H9 (cell line): ENCODE measurements at regions not wholly inside any gene's neighbourhood (a gene's known extent, or its start where the extent isn't known, plus 50 kb on each side); places are given as distances from the start of the nearest gene placed in this dataset.

Source experiments
- DNase-seq: peaks from one replicate; pipeline ENCODE4 v3.0.0-alpha.2; 2017
- H2AFZ ChIP-seq: one replicate; pipeline ENCODE4 v1.6.1; 2013; ENCODE audit warnings: mild to moderate bottlenecking, low read length, control low read depth, moderate library complexity
- H2AK5ac ChIP-seq: 2 replicates; pipeline ENCODE4 v1.6.1; 2013; ENCODE audit warnings: low read length, control low read depth, mixed read lengths; ENCODE audit not compliant: insufficient read length
- H2BK120ac ChIP-seq: one replicate; pipeline ENCODE4 v1.6.1; 2013; ENCODE audit warnings: low read depth, mild to moderate bottlenecking, low read length, control low read depth, inconsistent platforms; ENCODE audit not compliant: poor library complexity, severe bottlenecking
- H2BK12ac ChIP-seq: 2 replicates; pipeline ENCODE4 v1.6.1; 2013; ENCODE audit warnings: low read length, control low read depth, mixed read lengths, low read depth; ENCODE audit not compliant: insufficient read length
- H2BK15ac ChIP-seq: 2 replicates; pipeline ENCODE4 v1.6.1; 2013; ENCODE audit warnings: low read depth, low read length, control low read depth
- H2BK20ac ChIP-seq: one replicate; pipeline ENCODE4 v1.6.1; 2013; ENCODE audit warnings: low read depth, mild to moderate bottlenecking, low read length, control low read depth, inconsistent platforms; ENCODE audit not compliant: poor library complexity, severe bottlenecking
- H2BK5ac ChIP-seq: 2 replicates; pipeline ENCODE4 v1.6.1; 2013; ENCODE audit warnings: low read length, control low read depth, mixed read lengths; ENCODE audit not compliant: insufficient read length
- H3K14ac ChIP-seq: 2 replicates; pipeline ENCODE4 v1.6.1; 2013; ENCODE audit warnings: low read length, control low read depth; ENCODE audit not compliant: insufficient read depth
- H3K18ac ChIP-seq: 2 replicates; pipeline ENCODE4 v1.6.1; 2013; ENCODE audit warnings: low read depth, mild to moderate bottlenecking, mixed read lengths, low read length, control low read depth; ENCODE audit not compliant: insufficient read length
- H3K23ac ChIP-seq: 2 replicates; pipeline ENCODE4 v1.6.1; 2013; ENCODE audit warnings: low read length, control low read depth, mixed read lengths, low read depth; ENCODE audit not compliant: insufficient read length
- H3K23me2 ChIP-seq: 2 replicates; pipeline ENCODE4 v1.6.1; 2013; ENCODE audit warnings: low read depth, mild to moderate bottlenecking, mixed read lengths, low read length, control low read depth; ENCODE audit not compliant: insufficient read length, poor library complexity, severe bottlenecking
- H3K27ac ChIP-seq: 2 replicates; pipeline ENCODE4 v1.5.1; 2013; ENCODE audit warnings: low read length, control low read depth, mixed read lengths, low read depth; ENCODE audit not compliant: insufficient read length
- H3K27me3 ChIP-seq: 2 replicates; pipeline ENCODE4 v1.6.1; 2013; ENCODE audit warnings: low read length, control low read depth, inconsistent platforms; ENCODE audit not compliant: insufficient read depth
- H3K4ac ChIP-seq: 2 replicates; pipeline ENCODE4 v1.6.1; 2013; ENCODE audit warnings: low read depth, mild to moderate bottlenecking, control low read depth, inconsistent platforms, low read length, moderate library complexity
- H3K4me1 ChIP-seq: 2 replicates; pipeline ENCODE4 v1.6.1; 2013; ENCODE audit warnings: low read length, control low read depth, inconsistent platforms; ENCODE audit not compliant: insufficient read depth
- H3K4me2 ChIP-seq: 2 replicates; pipeline ENCODE4 v1.6.1; 2013; ENCODE audit warnings: low read length, control low read depth, mixed read lengths; ENCODE audit not compliant: insufficient read length, insufficient read depth
- H3K56ac ChIP-seq: 2 replicates; pipeline ENCODE4 v1.6.1; 2013; ENCODE audit warnings: low read depth, mild to moderate bottlenecking, mixed read lengths, low read length, control low read depth; ENCODE audit not compliant: insufficient read length
- H3K79me1 ChIP-seq: 2 replicates; pipeline ENCODE4 v1.6.1; 2013; ENCODE audit warnings: low read depth, mild to moderate bottlenecking, moderate library complexity, low read length, control low read depth, inconsistent platforms; ENCODE audit not compliant: insufficient read depth, poor library complexity, severe bottlenecking
- H3K79me2 ChIP-seq: 2 replicates; pipeline ENCODE4 v1.6.1; 2013; ENCODE audit warnings: low read length, control low read depth, inconsistent platforms; ENCODE audit not compliant: insufficient read depth
- H3K9ac ChIP-seq: 2 replicates; pipeline ENCODE4 v1.6.1; 2013; ENCODE audit warnings: low read length, control low read depth, mixed read lengths; ENCODE audit not compliant: insufficient read length; ENCODE audit errors: extremely low read depth
- H3K9me3 ChIP-seq: one replicate; pipeline ENCODE4 v1.6.1; 2013; ENCODE audit warnings: low read depth, low read length, inconsistent platforms; ENCODE audit not compliant: control insufficient read depth
- H3T11ph ChIP-seq: one replicate; pipeline ENCODE4 v1.6.1; 2013; ENCODE audit warnings: mild to moderate bottlenecking, low read length, control low read depth, inconsistent platforms
- H4K20me1 ChIP-seq: one replicate; pipeline ENCODE4 v1.6.1; 2013; ENCODE audit not compliant: control insufficient read depth, insufficient read length, insufficient read depth
- H4K5ac ChIP-seq: 2 replicates; pipeline ENCODE4 v1.6.1; 2013; ENCODE audit warnings: low read depth, mild to moderate bottlenecking, mixed read lengths, low read length, control low read depth; ENCODE audit not compliant: insufficient read length
- H4K8ac ChIP-seq: replicated peaks from 2 replicates; pipeline ENCODE4 v1.6.1; 2013; ENCODE audit warnings: low read length, control low read depth, mixed read lengths, low read depth; ENCODE audit not compliant: insufficient read length
- H4K91ac ChIP-seq: 2 replicates; pipeline ENCODE4 v1.6.1; 2013; ENCODE audit warnings: low read depth, mild to moderate bottlenecking, moderate library complexity, mixed read lengths, low read length, control low read depth; ENCODE audit not compliant: insufficient read length
- H3K27ac Mint-ChIP-seq, 3 experiments: 2 replicates in 2 of 3; 3 replicates in 1 of 3; pipeline ENCODE4 v1.8.0; 2020 to 2021; ENCODE audit warnings: mixed read lengths in 3 of 3, mild to moderate bottlenecking in 1 of 3, moderate library complexity in 1 of 3
- H3K27me3 Mint-ChIP-seq: 2 replicates; pipeline ENCODE4 v1.8.0; 2021; ENCODE audit warnings: low read depth, mild to moderate bottlenecking, moderate library complexity, mixed read lengths
- H3K36me3 Mint-ChIP-seq, 3 experiments: 2 replicates in 2 of 3; 3 replicates in 1 of 3; pipeline ENCODE4 v1.8.0; 2020 to 2021; ENCODE audit warnings: low read depth in 3 of 3, mixed read lengths in 3 of 3; ENCODE audit not compliant: insufficient read depth in 1 of 3
- H3K4me1 Mint-ChIP-seq, 2 experiments: 2 replicates each; pipeline ENCODE4 v1.8.0; 2020; ENCODE audit warnings: mixed read lengths in 2 of 2
- H3K4me3 Mint-ChIP-seq, 2 experiments: 2 replicates in 1 of 2; 3 replicates in 1 of 2; pipeline ENCODE4 v1.8.0; 2020 to 2021; ENCODE audit warnings: mild to moderate bottlenecking in 2 of 2, mixed read lengths in 2 of 2, moderate library complexity in 1 of 2
- H3K9me3 Mint-ChIP-seq, 2 experiments: 2 replicates in 1 of 2; 3 replicates in 1 of 2; pipeline ENCODE4 v1.8.0; 2020; ENCODE audit warnings: mild to moderate bottlenecking in 2 of 2, mixed read lengths in 2 of 2, moderate library complexity in 1 of 2
- WGBS: extraction: QIAGEN DNeasy Blood & Tissue Kit; methylation state at CpG from one replicate; pipeline ENCODE4 v1.1.7; 2013; ENCODE audit warnings: missing lambda C conversion rate, low lambda C conversion rate, mixed read lengths; ENCODE audit not compliant: insufficient read length; ENCODE audit errors: extremely low coverage; 5-methylcytosine and 5-hydroxymethylcytosine counted together
- TF ChIP-seq, protein P1 (sequence below): fragments of 200-600 bp; sonication (generic); conservative IDR thresholded peaks from 3 replicates; pipeline ENCODE4 v1.8.0; 2021; ENCODE audit warnings: antibody characterized with exemption, mild to moderate bottlenecking

DNA sequence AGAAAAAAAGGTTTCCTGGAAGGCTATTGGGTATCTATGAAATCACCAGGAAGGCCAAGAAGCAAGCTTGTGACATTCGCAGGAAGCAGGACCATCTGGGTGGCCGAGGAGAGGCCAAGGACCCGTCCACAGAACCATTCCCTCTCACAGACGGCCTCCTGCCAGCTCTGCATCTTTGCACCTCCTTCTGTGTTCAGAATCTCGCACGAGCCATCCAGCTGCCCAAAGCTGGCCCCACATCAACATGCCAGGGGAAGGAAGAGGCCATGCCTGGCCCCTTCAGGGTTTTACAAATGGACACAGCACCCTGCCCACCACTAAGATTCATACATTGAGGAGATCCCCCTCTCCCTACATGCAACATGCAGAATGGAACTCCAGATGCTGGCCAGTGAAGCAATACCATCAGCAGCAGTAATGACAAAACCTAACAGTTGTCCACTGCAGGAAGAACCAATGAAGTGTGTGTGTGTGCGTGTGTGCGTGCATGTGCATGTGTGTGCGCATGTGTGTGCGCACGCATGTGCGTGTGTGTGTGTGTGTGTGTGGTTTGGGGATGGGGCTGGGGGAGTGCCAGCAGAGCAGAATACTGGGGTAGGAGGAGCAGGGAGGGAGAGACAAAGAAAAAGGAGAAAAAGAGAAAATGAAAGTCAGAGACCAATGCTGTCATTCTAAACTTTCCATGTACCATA is 184.2 kb upstream of the FOXQ1 start:
- WGBS, result no CpG with 5 or more reads among the region's 12 CpGs

More for the DNA sequence above, 184.2 kb upstream of the FOXQ1 start:
- no peak overlapping the region for H3K56ac ChIP-seq
- H4K20me1 ChIP-seq, result peaks cover 3% of the 10 kb centered on the region
- peaks cover 17% of the 10 kb centered on the region for H3K27me3 Mint-ChIP-seq
- H3K79me1 ChIP-seq, result no peaks in the 10 kb centered on the region
- H3K36me3 Mint-ChIP-seq, result no peaks in the 10 kb centered on the region
- TF ChIP-seq, protein P1, sequence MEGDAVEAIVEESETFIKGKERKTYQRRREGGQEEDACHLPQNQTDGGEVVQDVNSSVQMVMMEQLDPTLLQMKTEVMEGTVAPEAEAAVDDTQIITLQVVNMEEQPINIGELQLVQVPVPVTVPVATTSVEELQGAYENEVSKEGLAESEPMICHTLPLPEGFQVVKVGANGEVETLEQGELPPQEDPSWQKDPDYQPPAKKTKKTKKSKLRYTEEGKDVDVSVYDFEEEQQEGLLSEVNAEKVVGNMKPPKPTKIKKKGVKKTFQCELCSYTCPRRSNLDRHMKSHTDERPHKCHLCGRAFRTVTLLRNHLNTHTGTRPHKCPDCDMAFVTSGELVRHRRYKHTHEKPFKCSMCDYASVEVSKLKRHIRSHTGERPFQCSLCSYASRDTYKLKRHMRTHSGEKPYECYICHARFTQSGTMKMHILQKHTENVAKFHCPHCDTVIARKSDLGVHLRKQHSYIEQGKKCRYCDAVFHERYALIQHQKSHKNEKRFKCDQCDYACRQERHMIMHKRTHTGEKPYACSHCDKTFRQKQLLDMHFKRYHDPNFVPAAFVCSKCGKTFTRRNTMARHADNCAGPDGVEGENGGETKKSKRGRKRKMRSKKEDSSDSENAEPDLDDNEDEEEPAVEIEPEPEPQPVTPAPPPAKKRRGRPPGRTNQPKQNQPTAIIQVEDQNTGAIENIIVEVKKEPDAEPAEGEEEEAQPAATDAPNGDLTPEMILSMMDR, result no peak
- no peak overlapping the region for H2BK120ac ChIP-seq
- H3K4me3 Mint-ChIP-seq, result no peak overlapping the region
- no peaks in the 10 kb centered on the region for H3K9me3 Mint-ChIP-seq
- no peak overlapping the region for H3K18ac ChIP-seq
- no peaks in the 10 kb centered on the region for H3K23me2 ChIP-seq
- H3K4ac ChIP-seq, result no peak overlapping the region
- no peak overlapping the region for H3K9ac ChIP-seq
- no peak overlapping the region for H3K4me2 ChIP-seq
- no peak overlapping the region for H2AFZ ChIP-seq
- no peak overlapping the region for H3K23ac ChIP-seq
- H4K5ac ChIP-seq, result no peak overlapping the region
- no peak overlapping the region for H2BK12ac ChIP-seq
- H4K8ac ChIP-seq, result no peak overlapping the region
- H4K91ac ChIP-seq, result no peak overlapping the region
- no peak overlapping the region for H2BK5ac ChIP-seq
- H3K79me2 ChIP-seq, result no peaks in the 10 kb centered on the region
- no peak overlapping the region for H3T11ph ChIP-seq
- no peak overlapping the region for H3K27ac ChIP-seq
- H2BK20ac ChIP-seq, result no peak overlapping the region
- no peaks in the 10 kb centered on the region for H3K9me3 ChIP-seq
- no peaks in the 10 kb centered on the region for H3K27me3 ChIP-seq
- no peak overlapping the region for H2AK5ac ChIP-seq
- no peak overlapping the region for H3K14ac ChIP-seq
- no peak overlapping the region for H2BK15ac ChIP-seq
- DNase-seq, result no peak
- peaks cover 0 to 5% of the 10 kb centered on the region in 2 experiments; a peak in 1 of 4 replicates for H3K4me1 Mint-ChIP-seq
- H3K27ac Mint-ChIP-seq, result no peak overlapping the region
- no peaks in the 10 kb centered on the region for H3K4me1 ChIP-seq
